HCT116 (cell line): ENCODE measurements at regions not wholly inside any gene's neighbourhood (a gene's known extent, or its start where the extent isn't known, plus 50 kb on each side); places are given as distances from the start of the nearest gene placed in this dataset.

Experiments used
- ATAC-seq: fragments of 200-7000 bp; cut with Tn5 transposase; 2 replicates; pipeline ENCODE4 v1.9.1; 2020; ENCODE audit warnings: mild to moderate bottlenecking, moderate library complexity
- BruUV-seq: library from RNA; stranded (reverse); fragments of 400-500 nt; replicated peaks from 2 replicates; lab custom pipeline; 2021; lab: Mats Ljungman, UMichigan
- CTCF ChIA-PET: fragments of 300-600 bp; sonication (Branson Sonifier 250); formaldehyde crosslinking; loops from one replicate; lab custom pipeline; 2021; ENCODE audit warnings: antibody characterized with exemption; lab: Charles Lee
- POLR2A ChIA-PET: fragments of 300-600, 350-600 bp; sonication (Branson Sonifier 250); formaldehyde crosslinking; loops from one replicate; lab custom pipeline; 2021; ENCODE audit warnings: antibody characterized with exemption; lab: Charles Lee
- RAD21 ChIA-PET, 2 experiments: fragments of 300-600 bp; sonication (Branson Sonifier 250); formaldehyde crosslinking; loops; one replicate each; lab custom pipeline; 2023; ENCODE audit warnings: low total read pairs in 2 of 2; ENCODE audit not compliant: uncharacterized antibody in 2 of 2, unreplicated experiment in 2 of 2, low non-redundant PET in 1 of 2; lab: Charles Lee
- DNase-seq: peaks from one replicate; pipeline ENCODE4 v3.0.0-alpha.2; 2010; ENCODE audit warnings: low read depth, low spot score
- H2AFZ ChIP-seq: fragments of 200-600 bp; shearing (Covaris generic), sonication (generic); 2 replicates; pipeline ENCODE4 v1.6.1; 2017; ENCODE audit warnings: low read depth, mixed run types, mixed read lengths, antibody characterized with exemption, low read length; ENCODE audit not compliant: poor library complexity, severe bottlenecking
- H3K27ac ChIP-seq: 2 replicates; pipeline ENCODE4 v1.5.1; 2012; ENCODE audit warnings: low read depth, low read length
- H3K27me3 ChIP-seq: fragments of 200-600 bp; sonication (generic); 2 replicates; pipeline ENCODE4 v1.6.1; 2016; ENCODE audit warnings: mixed run types, low read length, mixed read lengths; ENCODE audit not compliant: insufficient read depth
- H3K36me3 ChIP-seq, 2 experiments: fragments of 200-500 bp in 1 of 2; fragments of 200-600 bp in 1 of 2; sonication (Bioruptor generic) in 1 of 2; sonication (generic) in 1 of 2; 2 replicates each; pipeline versions ENCODE4 v1.5.1 to v1.6.1; 2014 to 2016; ENCODE audit warnings: low read length in 2 of 2, inconsistent platforms in 1 of 2, mixed read lengths in 1 of 2, mixed run types in 1 of 2; ENCODE audit not compliant: insufficient read depth in 2 of 2, control insufficient read depth in 1 of 2
- H3K4me1 ChIP-seq, 2 experiments: fragments of 200-600 bp in 1 of 2; sonication (generic) in 1 of 2; 2 replicates each; pipeline versions ENCODE4 v1.5.1 to v1.6.1; 2012 to 2017; ENCODE audit warnings: low read length in 2 of 2, inconsistent platforms in 1 of 2, mild to moderate bottlenecking in 1 of 2, mixed read lengths in 1 of 2, mixed run types in 1 of 2, moderate library complexity in 1 of 2; ENCODE audit not compliant: insufficient read depth in 2 of 2, control insufficient read depth in 1 of 2
- H3K4me2 ChIP-seq: fragments of 200-600 bp; sonication (generic); 2 replicates; pipeline ENCODE4 v1.6.1; 2017; ENCODE audit warnings: mixed run types, low read length, mixed read lengths
- H3K4me3 ChIP-seq, 2 experiments: fragments of 200-600 bp in 1 of 2; sonication (generic) in 1 of 2; replicated peaks in 1 of 2; 2 replicates each; pipeline ENCODE4 v1.5.1; 2011 to 2016; ENCODE audit warnings: low read length in 2 of 2, control low read depth in 1 of 2, low read depth in 1 of 2, mild to moderate bottlenecking in 1 of 2, mixed read lengths in 1 of 2, mixed run types in 1 of 2
- H3K79me2 ChIP-seq: fragments of 200-600 bp; sonication (generic); 2 replicates; pipeline ENCODE4 v1.6.1; 2017; ENCODE audit warnings: mild to moderate bottlenecking, mixed run types, low read length, moderate library complexity, mixed read lengths; ENCODE audit not compliant: insufficient read depth
- H3K9ac ChIP-seq: fragments of 200-600 bp; sonication (generic); 2 replicates; pipeline ENCODE4 v1.6.1; 2016; ENCODE audit warnings: low read length, mixed read lengths
- H3K9me2 ChIP-seq: fragments of 200-600 bp; sonication (generic), shearing (Covaris generic); 2 replicates; pipeline ENCODE4 v1.6.1; 2017; ENCODE audit warnings: mixed run types, mild to moderate bottlenecking, moderate library complexity; ENCODE audit not compliant: insufficient read depth
- H3K9me3 ChIP-seq, 2 experiments: fragments of 200-500 bp in 1 of 2; fragments of 200-600 bp in 1 of 2; sonication (Bioruptor generic) in 1 of 2; sonication (generic) in 1 of 2; 2 replicates each; pipeline ENCODE4 v1.6.1; 2014 to 2017; ENCODE audit warnings: low read length in 2 of 2, mixed read lengths in 2 of 2, inconsistent platforms in 1 of 2, low read depth in 1 of 2, mild to moderate bottlenecking in 1 of 2, mixed run types in 1 of 2, moderate library complexity in 1 of 2; ENCODE audit not compliant: control insufficient read depth in 1 of 2, insufficient read depth in 1 of 2
- H4K20me1 ChIP-seq: fragments of 200-600 bp; sonication (generic), shearing (Covaris generic); 2 replicates; pipeline ENCODE4 v1.6.1; 2017; ENCODE audit warnings: mixed run types, mild to moderate bottlenecking, moderate library complexity; ENCODE audit not compliant: insufficient read depth
- ELF1 ChIP-seq: IDR thresholded peaks from 2 replicates; pipeline ENCODE4 v1.6.1; 2012; ENCODE audit warnings: low read depth, borderline replicate concordance
- POLR2AphosphoS5 ChIP-seq: IDR thresholded peaks from 2 replicates; pipeline ENCODE4 v1.6.1; 2011; ENCODE audit warnings: mild to moderate bottlenecking, low read depth, low read length, moderate library complexity
- RAD21 ChIP-seq: IDR thresholded peaks from 2 replicates; pipeline ENCODE4 v1.6.1; 2012; ENCODE audit warnings: low read depth, mild to moderate bottlenecking
- SP1 ChIP-seq: IDR thresholded peaks from 2 replicates; pipeline ENCODE4 v1.6.1; 2012; ENCODE audit warnings: low read depth
- TCF7L2 ChIP-seq: IDR thresholded peaks from 2 replicates; pipeline ENCODE4 v1.7.0; 2011; ENCODE audit warnings: borderline replicate concordance, inconsistent platforms; ENCODE audit not compliant: insufficient read depth, insufficient read length; ENCODE audit errors: extremely low read depth
- ZFX ChIP-seq: fragments of 450-650 bp; IDR thresholded peaks from 2 replicates; pipeline ENCODE4 v1.6.1; 2017
- intact Hi-C: fragments of 100-400 bp; cut with micrococcal nuclease; formaldehyde crosslinking; loops from 2 replicates; pipeline ENCODE4 v1.10.0; 2022
- TF ChIP-seq, protein P1 (sequence below): IDR thresholded peaks from 2 replicates; pipeline ENCODE4 v1.6.1; 2012

DNA sequence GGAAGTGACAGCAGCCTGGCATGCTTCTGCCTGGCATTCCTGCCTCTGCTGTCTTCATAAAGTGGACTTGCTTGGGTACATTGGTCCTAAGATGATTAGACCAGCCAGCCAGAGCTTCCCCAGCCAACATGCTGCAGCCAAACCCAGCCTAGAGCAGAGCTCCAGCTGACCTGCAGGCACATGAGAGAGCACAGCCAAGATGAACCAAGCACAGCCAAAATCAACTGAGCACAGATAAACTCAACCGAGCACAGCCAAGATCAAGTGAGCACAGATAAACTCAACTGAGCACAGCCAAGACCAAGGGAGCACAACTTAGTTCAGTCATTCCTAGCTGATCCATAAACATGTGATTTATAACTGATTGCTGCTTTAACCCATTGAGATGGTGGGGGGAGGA is 266.5 kb downstream of the MSX2 start:
- Histone ChIP-seq H4K20me1 (no peaks in the 10 kb centered on the region), H3K9me2 (no peaks in the 10 kb centered on the region; the same call in 1 of the 2 replicates), H3K27me3 (peaks cover 13% of the 10 kb centered on the region; the same call in 1 of the 2 replicates), H3K9me3 (no peaks in the 10 kb centered on the region), H3K36me3 (no peaks in the 10 kb centered on the region), H3K4me3 (no peak overlapping the region), H3K79me2 (no peaks in the 10 kb centered on the region), H3K27ac (no peak overlapping the region), H3K4me2 (no peak overlapping the region), H3K4me1 (no peaks in the 10 kb centered on the region), H3K9ac (no peak overlapping the region), H2AFZ (no peak overlapping the region)
- intact Hi-C loops = no loop called here
- DNase-seq (no peak), ATAC-seq (peak; percentile 27; the same call in 1 of the 2 replicates)
- POLR2A ChIA-PET = no interaction called here
- RAD21 ChIA-PET = no interaction called here
- BruUV-seq = no TSS peak
- CTCF ChIA-PET = no interaction called here
- TF ChIP-seq SP1 = 0 out of 2 replicates have a peak, but pooled peaks have one; percentile 11
- TF ChIP-seq ELF1 = no peak

DNA sequence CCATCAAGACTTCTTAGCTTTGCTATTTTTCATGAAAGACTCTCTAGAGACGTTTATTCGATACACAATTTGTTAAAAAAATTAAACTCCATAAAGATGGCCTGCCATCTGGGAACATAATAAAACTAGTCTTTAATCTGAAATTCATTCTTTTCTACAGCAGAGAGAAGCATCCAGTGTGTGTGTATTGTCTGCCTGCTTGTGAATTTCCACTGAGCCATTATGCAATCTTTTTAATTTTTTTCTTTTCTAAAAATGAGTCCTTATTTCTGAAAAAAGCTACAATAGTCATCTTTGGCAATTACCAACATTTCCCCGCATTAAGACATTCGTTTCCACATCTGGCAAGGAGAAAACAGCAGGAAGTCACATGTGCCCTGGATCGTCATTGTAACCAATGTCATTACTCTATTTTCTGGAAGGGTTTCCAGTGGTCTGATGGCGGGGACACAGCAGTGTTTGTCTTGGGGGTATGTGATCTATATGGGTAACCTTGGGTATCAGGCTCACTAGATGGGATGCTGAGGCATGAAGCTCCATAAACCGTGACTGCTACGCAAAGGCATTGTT is 263.1 kb downstream of the MSX2 start:
- Histone ChIP-seq H3K27me3 (peaks cover under 1% of the 10 kb centered on the region; the same call in 1 of the 2 replicates), H3K9me2 (no peaks in the 10 kb centered on the region; the same call in 1 of the 2 replicates), H2AFZ (no peak overlapping the region), H3K36me3 (no peaks in the 10 kb centered on the region), H4K20me1 (no peaks in the 10 kb centered on the region), H3K9me3 (no peaks in the 10 kb centered on the region), H3K79me2 (no peaks in the 10 kb centered on the region), H3K4me1 (no peaks in the 10 kb centered on the region; a peak in 1 of 4 replicates), H3K27ac (no peak overlapping the region), H3K4me3 (no peak overlapping the region), H3K4me2 (no peak overlapping the region), H3K9ac (no peak overlapping the region)
- intact Hi-C loops = no loop called here
- no peak for DNase-seq
- ChIA-PET RAD21 (no interaction called here), CTCF (no interaction called here)
- BruUV-seq = no TSS peak
- TF ChIP-seq, protein P1, sequence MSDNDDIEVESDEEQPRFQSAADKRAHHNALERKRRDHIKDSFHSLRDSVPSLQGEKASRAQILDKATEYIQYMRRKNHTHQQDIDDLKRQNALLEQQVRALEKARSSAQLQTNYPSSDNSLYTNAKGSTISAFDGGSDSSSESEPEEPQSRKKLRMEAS = no peak
- TF ChIP-seq TCF7L2 = no peak
- TF ChIP-seq RAD21 = no peak
- TF ChIP-seq POLR2AphosphoS5 = no peak
- no peak for TF ChIP-seq SP1
- TF ChIP-seq ZFX = no peak
- TF ChIP-seq, all 23 proteins: peak for 0
- POLR2A ChIA-PET = no interaction called here
- ATAC-seq = no peak
